HEK293 (cell line): ENCODE measurements at regions not wholly inside any gene's neighbourhood (a gene's known extent, or its start where the extent isn't known, plus 50 kb on each side); places are given as distances from the start of the nearest gene placed in this dataset.

Source experiments
- CTCF ChIA-PET: fragments of 350-600 bp; formaldehyde crosslinking; extraction: SDS; loops from one replicate; lab custom pipeline; 2021; ENCODE audit warnings: antibody characterized with exemption; lab: Yijun Ruan, JAX
- POLR2A ChIA-PET: fragments of 300-600 bp; formaldehyde crosslinking; extraction: SDS; loops from one replicate; lab custom pipeline; 2020; ENCODE audit warnings: antibody characterized with exemption, inconsistent platforms; lab: Yijun Ruan, JAX
- H3K27ac ChIP-seq: fragments of 200-500 bp; sonication (Bioruptor generic); 2 replicates; pipeline ENCODE4 v1.5.1; 2014; ENCODE audit warnings: low read depth, low read length, control low read depth, inconsistent platforms; ENCODE audit errors: extremely low read depth
- H3K36me3 ChIP-seq, 2 experiments: fragments of 200-500 bp in 1 of 2; sonication (Bioruptor generic) in 1 of 2; 1 replicate in 1 of 2; 2 replicates in 1 of 2; pipeline ENCODE4 v1.5.1; 2014 to 2017; ENCODE audit warnings: inconsistent platforms in 2 of 2, low read length in 2 of 2; ENCODE audit not compliant: control insufficient read depth in 2 of 2, insufficient read depth in 1 of 2
- H3K4me1 ChIP-seq: fragments of 200-500 bp; sonication (Bioruptor generic); 2 replicates; pipeline ENCODE4 v1.5.1; 2014; ENCODE audit warnings: mild to moderate bottlenecking, low read length, inconsistent platforms; ENCODE audit not compliant: control insufficient read depth, insufficient read depth
- H3K4me3 ChIP-seq: 2 replicates; pipeline ENCODE4 v1.5.1; 2011; ENCODE audit warnings: low read depth, mild to moderate bottlenecking, control low read depth, low read length, moderate library complexity
- H3K9me3 ChIP-seq: fragments of 200-500 bp; sonication (Bioruptor generic); 2 replicates; pipeline ENCODE4 v1.5.1; 2014; ENCODE audit warnings: low read depth, low read length, inconsistent platforms; ENCODE audit not compliant: control insufficient read depth, insufficient read depth
- BCL11B ChIP-seq: fragments of 450-650 bp; formaldehyde crosslinking; IDR thresholded peaks from 2 replicates; pipeline ENCODE4 v1.5.1; 2016; ENCODE audit warnings: low read depth, missing biosample characterization, missing genetic modification characterization
- GLI4 ChIP-seq: fragments of 450-650 bp; formaldehyde crosslinking; IDR thresholded peaks from 2 replicates; pipeline ENCODE4 v1.5.1; 2016; ENCODE audit warnings: missing biosample characterization, missing genetic modification characterization
- HOXD13 ChIP-seq: sonication (generic); formaldehyde crosslinking; IDR thresholded peaks from 2 replicates; pipeline ENCODE4 v1.8.0; 2022; ENCODE audit warnings: missing genetic modification reagents, borderline replicate concordance
- KLF16 ChIP-seq: fragments of 450-650 bp; formaldehyde crosslinking; IDR thresholded peaks from 2 replicates; pipeline ENCODE4 v1.5.1; 2017; ENCODE audit warnings: missing biosample characterization, missing genetic modification characterization
- SP7 ChIP-seq: fragments of 450-650 bp; formaldehyde crosslinking; IDR thresholded peaks from 2 replicates; pipeline ENCODE4 v1.5.1; 2016; ENCODE audit warnings: missing biosample characterization, missing genetic modification characterization
- TRIM28 ChIP-seq: IDR thresholded peaks from 2 replicates; pipeline ENCODE4 v1.6.1; 2011; ENCODE audit warnings: low read length, control low read depth, borderline replicate concordance
- ZBTB20 ChIP-seq: fragments of 450-650 bp; formaldehyde crosslinking; IDR thresholded peaks from 2 replicates; pipeline ENCODE4 v1.5.1; 2016; ENCODE audit warnings: missing biosample characterization, missing genetic modification characterization
- ZFP37 ChIP-seq: fragments of 450-650 bp; formaldehyde crosslinking; IDR thresholded peaks from 2 replicates; pipeline ENCODE4 v1.5.1; 2016; ENCODE audit warnings: missing biosample characterization, missing genetic modification characterization
- ZNF155 ChIP-seq: fragments of 450-650 bp; formaldehyde crosslinking; IDR thresholded peaks from 2 replicates; pipeline ENCODE4 v1.5.1; 2016; ENCODE audit warnings: missing biosample characterization, missing genetic modification characterization
- ZNF311 ChIP-seq: fragments of 450-650 bp; formaldehyde crosslinking; IDR thresholded peaks from 2 replicates; pipeline ENCODE4 v1.5.1; 2017; ENCODE audit warnings: missing biosample characterization, missing genetic modification characterization, borderline replicate concordance
- ZNF530 ChIP-seq: fragments of 450-650 bp; formaldehyde crosslinking; IDR thresholded peaks from 2 replicates; pipeline ENCODE4 v1.5.1; 2016; ENCODE audit warnings: low read depth, missing biosample characterization, missing genetic modification characterization
- ZNF571 ChIP-seq: fragments of 450-650 bp; formaldehyde crosslinking; IDR thresholded peaks from 2 replicates; pipeline ENCODE4 v1.5.0; 2017; ENCODE audit warnings: missing biosample characterization, missing genetic modification characterization
- ZNF623 ChIP-seq: fragments of 450-650 bp; formaldehyde crosslinking; IDR thresholded peaks from 2 replicates; pipeline ENCODE4 v1.5.1; 2016; ENCODE audit warnings: missing biosample characterization, missing genetic modification characterization
- ZNF664 ChIP-seq: fragments of 450-650 bp; formaldehyde crosslinking; IDR thresholded peaks from 2 replicates; pipeline ENCODE4 v1.5.1; 2016; ENCODE audit warnings: missing biosample characterization, missing genetic modification characterization
- TF ChIP-seq, protein P1 (sequence below): fragments of 450-650 bp; formaldehyde crosslinking; IDR thresholded peaks from 2 replicates; pipeline ENCODE4 v1.5.1; 2017; ENCODE audit warnings: missing biosample characterization, missing genetic modification characterization

DNA sequence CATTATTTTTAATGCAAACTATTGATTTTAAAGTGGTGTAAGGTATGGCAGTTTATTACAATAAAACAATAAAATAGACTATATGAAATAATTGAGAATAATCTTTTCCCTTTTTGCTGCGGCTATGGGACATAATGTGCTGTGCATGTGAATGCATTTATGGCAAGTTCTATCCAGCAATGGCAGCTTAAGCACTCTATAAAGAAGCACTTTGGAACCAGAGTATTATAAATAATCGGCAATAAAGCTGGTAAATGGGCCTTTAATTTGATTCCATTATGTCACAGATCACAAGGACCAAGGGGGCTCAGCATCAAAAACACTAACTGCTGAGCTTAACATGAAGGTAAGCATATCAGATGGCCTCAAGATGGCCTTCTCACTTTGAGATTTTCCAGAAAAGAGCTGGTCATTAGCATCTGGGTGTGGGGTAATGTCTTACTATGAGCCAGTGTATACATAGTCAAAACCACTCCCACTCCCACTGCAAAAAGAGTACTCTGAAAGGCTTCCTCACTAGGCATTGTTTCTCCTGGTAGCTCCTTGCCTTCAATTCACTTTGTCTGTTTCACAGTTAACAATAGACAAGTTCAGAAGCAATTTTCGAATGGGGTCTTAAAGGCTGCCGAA, 97.1 kb upstream of the ASTN2 start (continued):
- TF ChIP-seq ZNF311 (tag by site-specific recombination), result no peak

DNA sequence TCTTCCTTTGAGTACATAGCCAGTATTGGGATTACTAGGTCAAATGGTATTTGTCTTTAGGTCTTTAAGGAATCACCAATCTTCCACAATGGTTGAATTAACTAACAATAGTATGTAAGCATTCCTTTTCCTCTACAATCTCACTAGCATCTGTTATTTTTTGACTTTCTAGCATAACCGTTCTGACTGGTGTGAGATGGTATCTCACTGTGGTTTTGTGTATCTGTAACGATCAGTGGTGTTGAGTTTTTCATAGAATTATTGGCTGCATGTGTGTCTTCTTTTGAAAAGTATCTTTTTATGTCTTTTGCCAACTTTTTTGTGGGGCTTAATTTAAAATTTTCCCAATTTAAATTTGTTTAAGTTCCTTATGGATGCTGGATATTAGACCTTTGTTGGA, 81.5 kb upstream of the ASTN2 start:
- H3K4me3 ChIP-seq, result no peak overlapping the region
- no peaks in the 10 kb centered on the region for H3K4me1 ChIP-seq
- ChIA-PET POLR2A (no interaction called here), CTCF (interaction anchor here (0.6 kb wide), 1 partner anchor 8 kb away, joined by 4 read pairs; no protein-coding TSS in a partner anchor)
- no peaks in the 10 kb centered on the region for H3K36me3 ChIP-seq
- no peaks in the 10 kb centered on the region for H3K9me3 ChIP-seq
- no peak overlapping the region for H3K27ac ChIP-seq
- no peak for TF ChIP-seq TRIM28

DNA sequence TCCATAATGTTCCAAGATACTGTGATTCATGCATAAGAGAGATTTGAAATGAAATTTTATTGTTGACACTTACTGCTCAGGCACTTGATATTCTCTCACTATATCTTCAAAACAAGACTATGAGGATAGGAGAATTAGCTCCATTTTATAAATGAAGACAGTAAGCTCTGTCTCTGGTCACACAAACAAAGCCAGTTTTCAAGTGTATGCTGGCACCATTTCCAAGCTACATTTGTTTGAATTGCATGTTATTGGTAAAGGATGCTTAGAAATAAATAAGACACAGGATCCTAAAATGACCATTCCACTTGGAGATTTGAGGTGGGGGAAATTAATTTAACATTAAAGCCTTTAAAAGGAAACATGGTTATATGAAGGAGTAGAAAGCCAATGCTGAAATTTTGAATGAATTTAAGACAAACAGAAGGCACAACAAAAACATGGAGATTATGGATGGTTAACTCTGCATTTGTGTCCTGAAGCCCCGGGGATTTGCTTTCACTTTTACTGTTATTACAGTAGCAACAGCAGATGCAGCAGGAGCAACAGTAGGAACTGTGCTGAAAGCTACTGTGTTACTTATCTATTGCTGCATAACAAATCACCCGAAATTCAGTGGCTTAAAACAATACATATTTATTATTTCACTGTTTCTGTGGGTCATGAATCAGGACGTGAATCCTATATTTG, 79.7 kb upstream of the ASTN2 start:
- CTCF ChIA-PET, result interaction anchor here (1.5 kb wide), 1 partner anchor 61 kb away, joined by 3 read pairs; no protein-coding TSS in a partner anchor
- no peak for TF ChIP-seq HOXD13 (CRISPR knock-in tag)
- TF ChIP-seq BCL11B (tag by site-specific recombination), result no peak
- TF ChIP-seq GLI4 (tag by site-specific recombination), result no peak
- TF ChIP-seq, all 188 proteins: peak for 0
- Histone ChIP-seq H3K4me3 (no peak overlapping the region), H3K36me3 (no peaks in the 10 kb centered on the region), H3K4me1 (no peaks in the 10 kb centered on the region), H3K9me3 (no peaks in the 10 kb centered on the region), H3K27ac (no peak overlapping the region)
- POLR2A ChIA-PET, result no interaction called here

DNA sequence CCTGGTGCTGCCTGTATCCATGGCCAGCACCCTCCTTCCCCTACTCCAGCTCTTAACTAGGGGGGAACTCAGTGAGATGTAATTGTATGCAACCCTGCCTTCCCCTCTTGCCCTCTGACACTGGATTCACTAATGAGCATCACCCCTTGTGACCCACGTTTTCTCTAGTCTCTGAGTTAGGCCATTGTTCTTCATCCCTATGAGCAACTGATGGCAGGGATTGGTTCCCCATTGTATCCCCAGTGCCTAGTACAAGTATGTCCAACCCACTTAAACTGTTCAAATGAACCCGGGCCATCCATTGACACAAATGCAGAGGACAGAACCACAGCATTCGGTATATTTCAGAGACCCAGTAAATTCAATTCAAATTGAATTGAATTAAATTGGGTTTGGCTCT, 77.6 kb upstream of the ASTN2 start:
- ChIA-PET POLR2A (no interaction called here), CTCF (no interaction called here)
- Histone ChIP-seq H3K4me1 (0 out of 2 replicates have a peak, but pooled peaks cover 2% of the 10 kb centered on the region), H3K36me3 (no peaks in the 10 kb centered on the region), H3K27ac (no peak overlapping the region), H3K9me3 (no peaks in the 10 kb centered on the region), H3K4me3 (no peak overlapping the region)
- TF ChIP-seq, protein P1, sequence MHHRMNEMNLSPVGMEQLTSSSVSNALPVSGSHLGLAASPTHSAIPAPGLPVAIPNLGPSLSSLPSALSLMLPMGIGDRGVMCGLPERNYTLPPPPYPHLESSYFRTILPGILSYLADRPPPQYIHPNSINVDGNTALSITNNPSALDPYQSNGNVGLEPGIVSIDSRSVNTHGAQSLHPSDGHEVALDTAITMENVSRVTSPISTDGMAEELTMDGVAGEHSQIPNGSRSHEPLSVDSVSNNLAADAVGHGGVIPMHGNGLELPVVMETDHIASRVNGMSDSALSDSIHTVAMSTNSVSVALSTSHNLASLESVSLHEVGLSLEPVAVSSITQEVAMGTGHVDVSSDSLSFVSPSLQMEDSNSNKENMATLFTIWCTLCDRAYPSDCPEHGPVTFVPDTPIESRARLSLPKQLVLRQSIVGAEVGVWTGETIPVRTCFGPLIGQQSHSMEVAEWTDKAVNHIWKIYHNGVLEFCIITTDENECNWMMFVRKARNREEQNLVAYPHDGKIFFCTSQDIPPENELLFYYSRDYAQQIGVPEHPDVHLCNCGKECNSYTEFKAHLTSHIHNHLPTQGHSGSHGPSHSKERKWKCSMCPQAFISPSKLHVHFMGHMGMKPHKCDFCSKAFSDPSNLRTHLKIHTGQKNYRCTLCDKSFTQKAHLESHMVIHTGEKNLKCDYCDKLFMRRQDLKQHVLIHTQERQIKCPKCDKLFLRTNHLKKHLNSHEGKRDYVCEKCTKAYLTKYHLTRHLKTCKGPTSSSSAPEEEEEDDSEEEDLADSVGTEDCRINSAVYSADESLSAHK (tag by site-specific recombination), result no peak
- TF ChIP-seq ZNF571, result no peak
- no peak for TF ChIP-seq ZNF664 (tag by site-specific recombination)
- no peak for TF ChIP-seq SP7 (tag by site-specific recombination)
- TF ChIP-seq KLF16 (tag by site-specific recombination), result no peak
- no peak for TF ChIP-seq ZNF623
- TF ChIP-seq ZNF155 (tag by site-specific recombination), result no peak
- no peak for TF ChIP-seq ZFP37 (tag by site-specific recombination)
- no peak for TF ChIP-seq ZBTB20 (tag by site-specific recombination)
- TF ChIP-seq ZNF530 (tag by site-specific recombination), result no peak
